ENCODE measurements at regions not wholly inside any gene's neighbourhood (a gene's known extent, or its start where the extent isn't known, plus 50 kb on each side); places are given as distances from the start of the nearest gene placed in this dataset.

- in situ Hi-C loops (cut with MboI; ENCODE audit: low sequenced_read_pairs): no loop called here
- CTCF ChIA-PET: no interaction called here
These were observed 611.0 kb downstream of the NLGN4X start for GRCh38 chrX:5617666-5618065.

More at GRCh38 chrX:5617666-5618065, 611.0 kb downstream of the NLGN4X start:
- H3K4me2 ChIP-seq (ENCODE audit: low read depth, low read length): no peak overlapping the region
- dilution Hi-C loops (cut with HindIII; ENCODE audit: low sequenced_read_pairs, unreplicated experiment) (no loop called here), intact Hi-C loops (cut with micrococcal nuclease) (no loop called here)
- H4K91ac ChIP-seq (ENCODE audit: insufficient read depth, low read depth, low read length): no peak overlapping the region
- no peak overlapping the region for H3K56ac ChIP-seq (ENCODE audit: extremely low read depth, insufficient read depth, low read length)
- H3K9me3 ChIP-seq (ENCODE audit: control insufficient read depth, insufficient read depth, low read length): peaks cover 2% of the 10 kb centered on the region
- H2BK5ac ChIP-seq (ENCODE audit: low read depth, low read length, poor library complexity, severe bottlenecking): no peak overlapping the region
- H3K36me3 ChIP-seq (ENCODE audit: control insufficient read depth, insufficient read depth, low read length): no peaks in the 10 kb centered on the region
- H3K18ac ChIP-seq (ENCODE audit: low read depth, low read length): no peak overlapping the region
- H2AFZ ChIP-seq (replicated peaks; ENCODE audit: low read length, poor library complexity): no peak overlapping the region
- no peak overlapping the region for H3K27ac ChIP-seq (ENCODE audit: insufficient read depth, low read length)
- H3K79me1 ChIP-seq (ENCODE audit: low read depth in 1 of 2, low read length in 2 of 2): no peaks in the 10 kb centered on the region
- no peak overlapping the region for H2BK15ac ChIP-seq (ENCODE audit: low read depth, low read length)
- no peak overlapping the region for H4K5ac ChIP-seq (ENCODE audit: low read depth, low read length)
- no peak overlapping the region for H2AK5ac ChIP-seq (ENCODE audit: low read depth, low read length)
- POLR2A ChIA-PET (ENCODE audit: unreplicated experiment): no interaction called here
- no peak overlapping the region for H3K23ac ChIP-seq (ENCODE audit: low read depth, low read length)
- H2BK120ac ChIP-seq (ENCODE audit: low read depth, low read length): no peak overlapping the region
- no peaks in the 10 kb centered on the region for H3K27me3 ChIP-seq (ENCODE audit: control insufficient read depth, insufficient read depth, low read length)
- H3K9me1 ChIP-seq (ENCODE audit: insufficient read depth, low read length): no peaks in the 10 kb centered on the region
- H3K4me1 ChIP-seq (ENCODE audit: control insufficient read depth, insufficient read depth, low read length): no peaks in the 10 kb centered on the region
- no peak overlapping the region for H4K8ac ChIP-seq (ENCODE audit: low read depth in 2 of 2, low read length in 2 of 2)
- DNase-seq: no peak
- H3K4me3 ChIP-seq (ENCODE audit: insufficient read depth, low read depth, low read length): no peak overlapping the region
- no peak overlapping the region for H3K14ac ChIP-seq (replicated peaks; ENCODE audit: low read depth, low read length)
- H4K20me1 ChIP-seq (ENCODE audit: insufficient read depth, low read length): no peaks in the 10 kb centered on the region
- no peak for ATAC-seq (ENCODE audit: low read depth)
- H3K4ac ChIP-seq (ENCODE audit: low read depth, low read length): no peak overlapping the region
- no peak overlapping the region for H2BK20ac ChIP-seq (ENCODE audit: low read depth, low read length)
- TF ChIP-seq SMC3 (IDR thresholded peaks at IDR 0.05; ENCODE audit: low read depth, low read length) (no peak), MXI1 (IDR thresholded peaks at IDR 0.05; ENCODE audit: borderline replicate concordance, low read depth, low read length) (no peak), MAFK (IDR thresholded peaks at IDR 0.05; ENCODE audit: low read depth, low read length) (no peak), RAD21 (IDR thresholded peaks at IDR 0.05; ENCODE audit: low read length) (no peak), CHD1 (IDR thresholded peaks at IDR 0.05; ENCODE audit: low read depth, low read length) (no peak), RCOR1 (IDR thresholded peaks at IDR 0.05; ENCODE audit: insufficient replicate concordance, low read length) (no peak), POLR2A (IDR thresholded peaks at IDR 0.05; ENCODE audit: low read depth, low read length) (no peak), BHLHE40 (IDR thresholded peaks at IDR 0.05; ENCODE audit: low read depth, low read length) (no peak), NFE2L2 (IDR thresholded peaks at IDR 0.05; ENCODE audit: low read depth, low read length) (no peak), USF2 (IDR thresholded peaks at IDR 0.05; ENCODE audit: low read depth, low read length) (no peak), CEBPB (IDR thresholded peaks at IDR 0.05; ENCODE audit: low read depth, low read length) (no peak), FOS (IDR thresholded peaks at IDR 0.05; ENCODE audit: low read depth, low read length) (no peak), RFX5 (IDR thresholded peaks at IDR 0.05; ENCODE audit: low read depth, low read length) (no peak), ELK1 (IDR thresholded peaks at IDR 0.05; ENCODE audit: borderline replicate concordance, low read depth, low read length) (no peak), MAZ (IDR thresholded peaks at IDR 0.05; ENCODE audit: borderline replicate concordance, low read depth, low read length) (no peak)
- TF ChIP-seq, protein P1, sequence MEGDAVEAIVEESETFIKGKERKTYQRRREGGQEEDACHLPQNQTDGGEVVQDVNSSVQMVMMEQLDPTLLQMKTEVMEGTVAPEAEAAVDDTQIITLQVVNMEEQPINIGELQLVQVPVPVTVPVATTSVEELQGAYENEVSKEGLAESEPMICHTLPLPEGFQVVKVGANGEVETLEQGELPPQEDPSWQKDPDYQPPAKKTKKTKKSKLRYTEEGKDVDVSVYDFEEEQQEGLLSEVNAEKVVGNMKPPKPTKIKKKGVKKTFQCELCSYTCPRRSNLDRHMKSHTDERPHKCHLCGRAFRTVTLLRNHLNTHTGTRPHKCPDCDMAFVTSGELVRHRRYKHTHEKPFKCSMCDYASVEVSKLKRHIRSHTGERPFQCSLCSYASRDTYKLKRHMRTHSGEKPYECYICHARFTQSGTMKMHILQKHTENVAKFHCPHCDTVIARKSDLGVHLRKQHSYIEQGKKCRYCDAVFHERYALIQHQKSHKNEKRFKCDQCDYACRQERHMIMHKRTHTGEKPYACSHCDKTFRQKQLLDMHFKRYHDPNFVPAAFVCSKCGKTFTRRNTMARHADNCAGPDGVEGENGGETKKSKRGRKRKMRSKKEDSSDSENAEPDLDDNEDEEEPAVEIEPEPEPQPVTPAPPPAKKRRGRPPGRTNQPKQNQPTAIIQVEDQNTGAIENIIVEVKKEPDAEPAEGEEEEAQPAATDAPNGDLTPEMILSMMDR (conservative IDR thresholded peaks at IDR 0.05; ENCODE audit: low read depth, low read length): no peak
- no peak overlapping the region for H3K9ac ChIP-seq (ENCODE audit: low read depth, low read length)
- BruUV-seq (replicated peaks): no TSS peak
- H2AK9ac ChIP-seq (replicated peaks; ENCODE audit: low read depth, low read length, poor library complexity): no peak overlapping the region

Data from IMR-90 (cell line).